ENCODE measurements at regions not wholly inside any gene's neighbourhood (a gene's known extent, or its start where the extent isn't known, plus 50 kb on each side); places are given as distances from the start of the nearest gene placed in this dataset.

GRCh38 chr9:2418619-2419018, 203.0 kb upstream of the VLDLR start:
- TF ChIP-seq KDM1A (IDR thresholded peaks at IDR 0.05; ENCODE audit: borderline replicate concordance) (no peak), CTCF (IDR thresholded peaks at IDR 0.05 in 2 of 3, conservative IDR thresholded peaks at IDR 0.05 in 1 of 3; ENCODE audit: control insufficient read depth in 2 of 3, extremely low read depth in 1 of 3, insufficient read depth in 1 of 3, low read depth in 3 of 3, low read length in 3 of 3) (no peak), YY1 (IDR thresholded peaks at IDR 0.05; ENCODE audit: low read depth, low read length) (no peak), EZH2 (IDR thresholded peaks at IDR 0.05; ENCODE audit: borderline replicate concordance, control insufficient read depth, low read depth, low read length) (no peak)
